Memory B cell (primary cell): ENCODE measurements at regions not wholly inside any gene's neighbourhood (a gene's known extent, or its start where the extent isn't known, plus 50 kb on each side); places are given as distances from the start of the nearest gene placed in this dataset.

Experiments
- ATAC-seq: fragments of 150-1000 bp; cut with Tn5 transposase; 2 replicates; pipeline ENCODE4 v1.10.0; 2021; ENCODE audit warnings: low read depth, mild to moderate bottlenecking, moderate library complexity
- DNase-seq, 2 donors: peaks; one replicate each; pipeline ENCODE4 v3.0.0; 2022; ENCODE audit warnings: low spot score in 2 of 2
- H3K27ac Mint-ChIP-seq: one replicate; pipeline ENCODE4 v1.8.0; 2022; ENCODE audit warnings: mild to moderate bottlenecking, moderate library complexity, mixed read lengths
- H3K27me3 Mint-ChIP-seq: one replicate; pipeline ENCODE4 v1.8.0; 2022; ENCODE audit warnings: mixed read lengths
- H3K36me3 Mint-ChIP-seq: one replicate; pipeline ENCODE4 v1.8.0; 2022; ENCODE audit warnings: mild to moderate bottlenecking, mixed read lengths
- H3K4me1 Mint-ChIP-seq: one replicate; pipeline ENCODE4 v1.8.0; 2022; ENCODE audit warnings: mixed read lengths
- H3K4me3 Mint-ChIP-seq: one replicate; pipeline ENCODE4 v1.8.0; 2022; ENCODE audit warnings: mild to moderate bottlenecking, moderate library complexity, mixed read lengths
- H3K9me3 Mint-ChIP-seq: one replicate; pipeline ENCODE4 v1.8.0; 2022; ENCODE audit warnings: mixed read lengths

DNA sequence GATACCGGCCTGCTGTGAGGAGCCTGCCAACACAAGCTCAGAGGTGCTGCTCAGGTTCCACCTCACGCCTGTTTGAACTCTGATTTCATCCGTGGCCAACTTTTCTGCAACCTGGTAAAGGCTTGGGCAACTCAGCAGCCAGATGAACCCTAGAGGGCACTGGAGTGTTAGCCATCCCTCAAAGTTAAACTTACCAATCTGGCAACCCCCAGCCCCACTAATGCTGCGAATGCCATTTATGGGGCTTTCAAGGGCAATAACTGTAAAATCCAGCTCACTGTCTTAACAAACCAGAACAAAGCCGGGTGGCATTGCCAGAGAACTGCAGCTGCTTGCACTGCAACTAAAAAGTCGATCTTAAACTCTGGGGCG, 105.5 kb downstream of the AXIN2 start:
- Mint-ChIP-seq H3K27ac (no peak overlapping the region), H3K9me3 (peaks cover 7% of the 10 kb centered on the region), H3K4me3 (no peak overlapping the region), H3K4me1 (no peaks in the 10 kb centered on the region), H3K27me3 (peaks cover 7% of the 10 kb centered on the region), H3K36me3 (no peaks in the 10 kb centered on the region)
- ATAC-seq (no peak), DNase-seq (no peak)

DNA sequence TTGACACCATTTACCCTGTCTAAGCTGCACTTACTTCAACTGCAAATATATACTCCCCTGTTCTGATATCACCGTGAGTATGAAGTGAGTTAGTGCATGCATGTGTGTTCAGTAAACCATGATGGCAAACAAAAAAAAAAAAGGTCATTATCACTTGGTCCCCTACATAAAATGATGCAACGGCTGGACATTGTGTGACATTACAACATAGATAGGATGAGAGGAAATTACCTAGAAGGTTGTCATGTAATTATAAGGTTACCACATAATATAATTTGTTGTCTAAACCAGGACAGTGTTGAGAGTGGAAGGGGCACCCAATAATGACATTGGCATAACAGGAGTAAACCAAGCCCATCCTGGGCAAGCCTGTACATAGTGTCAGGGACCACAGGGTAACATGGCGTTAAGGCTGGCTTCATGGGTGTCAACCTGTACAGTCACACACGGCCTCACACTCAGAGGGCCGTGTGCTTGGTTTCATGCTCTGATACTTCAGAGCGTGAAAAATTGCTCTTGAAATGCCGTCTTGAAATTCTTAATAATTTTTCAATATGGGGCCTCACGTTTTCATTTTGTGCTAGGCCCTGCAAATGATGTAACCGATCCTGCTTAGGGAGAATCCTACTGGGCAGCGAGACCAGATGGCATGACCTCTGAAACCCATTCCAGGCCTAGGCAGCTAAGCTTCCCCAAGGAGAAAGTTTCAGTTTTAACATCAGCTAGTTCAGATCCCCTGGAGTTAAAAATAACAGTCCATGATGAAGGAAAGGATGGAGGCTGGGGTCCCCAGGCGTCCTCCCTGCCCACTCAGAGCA, 106.1 kb downstream of the AXIN2 start:
- ATAC-seq, result no peak
- Mint-ChIP-seq H3K27ac (no peak overlapping the region), H3K36me3 (no peaks in the 10 kb centered on the region), H3K27me3 (peaks cover 7% of the 10 kb centered on the region), H3K4me1 (no peaks in the 10 kb centered on the region), H3K9me3 (peaks cover 9% of the 10 kb centered on the region), H3K4me3 (no peak overlapping the region)
- DNase-seq, result no peak

DNA sequence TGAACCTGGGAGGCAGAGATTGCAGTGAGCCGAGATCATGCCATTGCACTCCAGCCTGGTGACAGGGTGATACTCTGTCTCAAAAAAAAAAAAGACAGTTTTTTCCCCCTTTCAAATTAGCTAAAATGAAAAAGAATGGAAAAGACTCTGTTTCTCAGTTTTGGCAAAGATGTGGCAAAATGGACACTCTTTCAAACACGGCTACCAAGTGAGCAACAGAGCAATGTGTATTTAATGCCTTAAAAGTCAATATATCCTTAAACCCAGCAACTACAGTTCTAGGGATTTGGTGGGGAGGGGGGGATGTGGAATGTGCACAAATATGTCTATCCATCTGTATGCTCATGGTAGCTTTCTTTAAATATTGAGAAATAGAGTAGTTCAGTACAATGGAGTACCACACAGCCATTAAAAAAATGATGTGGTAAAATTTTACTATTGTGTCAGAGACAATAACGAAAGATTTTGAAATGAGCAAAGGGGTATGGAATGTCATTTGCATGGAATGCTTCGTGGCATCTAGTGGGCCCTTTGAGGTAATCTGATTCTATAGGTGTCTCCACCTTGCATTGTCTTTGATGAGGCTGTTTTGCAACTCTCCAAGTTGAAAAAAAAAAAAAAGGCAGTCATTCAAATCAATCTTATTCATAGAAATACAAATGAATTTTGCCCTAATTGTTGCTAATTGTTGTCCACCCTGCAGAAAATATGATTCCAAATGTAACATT, 108.1 kb downstream of the AXIN2 start:
- H3K27me3 Mint-ChIP-seq, result peaks cover 7% of the 10 kb centered on the region

GRCh38 chr17:65449495-65449894, 112.0 kb downstream of the AXIN2 start:
- no peak for DNase-seq
- H3K4me1 Mint-ChIP-seq, result no peaks in the 10 kb centered on the region
- H3K36me3 Mint-ChIP-seq, result no peaks in the 10 kb centered on the region
- no peak overlapping the region for H3K27ac Mint-ChIP-seq
- no peak overlapping the region for H3K4me3 Mint-ChIP-seq
- peaks cover 9% of the 10 kb centered on the region for H3K9me3 Mint-ChIP-seq
- H3K27me3 Mint-ChIP-seq, result peaks cover 14% of the 10 kb centered on the region
- ATAC-seq, result no peak

More for the DNA sequence above, 108.1 kb downstream of the AXIN2 start:
- peaks cover 9% of the 10 kb centered on the region for H3K9me3 Mint-ChIP-seq
- no peak for ATAC-seq
- no peak overlapping the region for H3K27ac Mint-ChIP-seq
- no peak for DNase-seq
- no peaks in the 10 kb centered on the region for H3K36me3 Mint-ChIP-seq
- H3K4me1 Mint-ChIP-seq, result no peaks in the 10 kb centered on the region
- H3K4me3 Mint-ChIP-seq, result no peak overlapping the region

GRCh38 chr17:65447823-65448222, 113.6 kb downstream of the AXIN2 start:
- no peak overlapping the region for H3K4me3 Mint-ChIP-seq
- no peak overlapping the region for H3K27ac Mint-ChIP-seq
- peaks cover 10% of the 10 kb centered on the region for H3K9me3 Mint-ChIP-seq
- no peaks in the 10 kb centered on the region for H3K4me1 Mint-ChIP-seq
- H3K36me3 Mint-ChIP-seq, result no peaks in the 10 kb centered on the region
- H3K27me3 Mint-ChIP-seq, result peaks cover 16% of the 10 kb centered on the region
- ATAC-seq (no peak), DNase-seq (no peak)

GRCh38 chr17:65446838-65447526, 114.5 kb downstream of the AXIN2 start:
- Mint-ChIP-seq H3K27ac (no peak overlapping the region), H3K36me3 (no peaks in the 10 kb centered on the region), H3K4me1 (no peaks in the 10 kb centered on the region), H3K27me3 (peaks cover 11% of the 10 kb centered on the region), H3K4me3 (no peak overlapping the region), H3K9me3 (peaks cover 8% of the 10 kb centered on the region)
- DNase-seq (no peak), ATAC-seq (no peak)

DNA sequence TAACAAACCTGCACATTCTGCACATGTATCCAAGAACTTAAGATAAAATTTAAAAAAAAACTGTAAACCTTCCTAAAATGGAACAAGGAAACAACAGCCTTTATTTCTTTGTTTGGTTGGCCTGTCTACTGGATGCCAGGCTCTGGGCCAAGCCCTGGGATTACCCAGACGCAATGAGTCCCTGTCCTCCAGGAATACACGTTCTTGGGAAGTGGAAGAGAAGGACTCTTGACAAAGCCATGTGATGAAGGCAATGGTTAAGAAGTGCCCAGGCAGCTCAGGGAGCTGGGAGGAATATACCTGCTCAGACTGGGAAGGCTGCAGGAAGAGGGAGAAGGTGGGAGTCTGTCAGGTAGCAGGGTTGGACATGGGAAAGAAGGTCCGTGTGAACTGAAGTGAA, 115.4 kb downstream of the AXIN2 start:
- peaks cover 4% of the 10 kb centered on the region for H3K9me3 Mint-ChIP-seq
- peaks cover 11% of the 10 kb centered on the region for H3K27me3 Mint-ChIP-seq
- H3K36me3 Mint-ChIP-seq, result no peaks in the 10 kb centered on the region
- H3K4me3 Mint-ChIP-seq, result no peak overlapping the region
- H3K27ac Mint-ChIP-seq, result no peak overlapping the region
- ATAC-seq (no peak), DNase-seq (no peak)
- no peaks in the 10 kb centered on the region for H3K4me1 Mint-ChIP-seq

- no peaks in the 10 kb centered on the region for H3K4me1 Mint-ChIP-seq
- H3K27me3 Mint-ChIP-seq, result peaks cover 14% of the 10 kb centered on the region
- ATAC-seq (no peak), DNase-seq (no peak)
- H3K27ac Mint-ChIP-seq, result no peak overlapping the region
- no peaks in the 10 kb centered on the region for H3K36me3 Mint-ChIP-seq
- H3K9me3 Mint-ChIP-seq, result peaks cover 1% of the 10 kb centered on the region
- H3K4me3 Mint-ChIP-seq, result no peak overlapping the region
These were observed 117.4 kb downstream of the AXIN2 start for GRCh38 chr17:65444049-65444448.

DNA sequence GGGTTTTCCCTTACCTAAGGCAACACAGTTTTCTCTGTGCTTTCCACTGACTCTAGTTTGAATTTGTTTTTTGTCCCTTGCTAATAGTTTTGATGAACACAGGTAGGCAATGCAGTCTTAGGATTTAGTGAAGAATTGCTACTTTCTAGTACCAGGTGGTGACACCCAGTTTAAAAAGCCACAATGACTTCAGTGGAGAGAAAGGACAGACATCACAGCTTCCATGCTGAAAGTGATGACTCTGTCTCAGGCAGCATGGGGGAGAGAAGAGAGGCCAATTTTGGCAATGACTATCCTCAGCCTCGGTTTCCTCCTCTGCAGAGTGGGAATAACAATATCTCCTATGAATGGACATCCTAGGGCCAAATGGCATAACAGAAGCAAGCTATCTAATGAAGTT, 118.8 kb downstream of the AXIN2 start:
- ATAC-seq, result no peak
- peaks cover 14% of the 10 kb centered on the region for H3K27me3 Mint-ChIP-seq
- no peaks in the 10 kb centered on the region for H3K36me3 Mint-ChIP-seq
- no peak overlapping the region for H3K27ac Mint-ChIP-seq
- peaks cover 1% of the 10 kb centered on the region for H3K9me3 Mint-ChIP-seq
- DNase-seq, result no peak
- no peaks in the 10 kb centered on the region for H3K4me1 Mint-ChIP-seq
- no peak overlapping the region for H3K4me3 Mint-ChIP-seq

DNA sequence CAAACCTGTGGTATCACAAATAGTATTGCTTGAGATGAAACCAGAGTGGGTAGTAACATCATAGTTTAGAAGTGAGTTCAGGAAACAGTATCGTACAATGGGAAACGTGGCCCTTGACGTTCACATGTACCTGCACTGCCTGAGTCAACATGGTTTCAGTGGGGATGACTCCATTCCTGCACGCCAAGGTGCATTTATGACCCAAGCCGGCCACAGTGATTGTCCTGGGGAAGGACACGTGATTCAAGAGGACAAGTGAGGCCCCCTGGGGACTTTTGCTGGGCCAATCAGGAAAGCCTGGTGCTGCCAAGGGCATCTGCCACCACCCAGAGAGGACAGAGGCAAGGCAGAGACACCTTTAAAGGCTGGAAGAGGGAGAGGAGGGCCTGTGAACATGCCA, 119.2 kb downstream of the AXIN2 start:
- Mint-ChIP-seq H3K27me3 (peaks cover 12% of the 10 kb centered on the region), H3K4me1 (no peaks in the 10 kb centered on the region)

DNA sequence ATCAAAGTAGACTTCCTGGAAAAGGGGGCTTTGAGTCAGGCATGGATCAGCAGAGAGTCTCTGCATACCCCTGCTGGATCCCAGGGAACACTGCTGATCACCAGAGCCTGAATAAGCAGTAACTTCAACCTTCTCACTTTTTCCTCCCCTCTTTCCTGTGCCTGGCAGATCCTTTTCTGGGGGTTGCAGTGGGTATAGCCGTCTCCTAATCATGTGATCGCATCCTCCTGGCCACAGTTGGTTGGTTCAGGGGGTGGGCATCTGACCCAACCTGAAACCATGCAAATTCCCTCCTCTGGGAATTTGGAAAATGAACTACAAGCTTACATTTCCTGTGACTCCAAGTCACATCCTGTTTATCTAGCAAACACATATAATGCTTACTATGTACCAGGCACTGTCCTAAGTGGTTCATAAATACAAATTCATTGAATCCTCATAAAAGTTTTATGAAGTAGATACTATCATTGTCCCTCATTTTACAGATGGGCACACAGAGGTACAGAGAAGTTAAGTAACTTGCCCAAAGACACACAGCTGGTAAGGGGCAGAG, 120.3 kb downstream of the AXIN2 start:
- no peaks in the 10 kb centered on the region for H3K36me3 Mint-ChIP-seq
- ATAC-seq (no peak), DNase-seq (no peak)
- no peaks in the 10 kb centered on the region for H3K4me1 Mint-ChIP-seq
- H3K27ac Mint-ChIP-seq, result no peak overlapping the region
- no peak overlapping the region for H3K4me3 Mint-ChIP-seq
- H3K9me3 Mint-ChIP-seq, result peaks cover 1% of the 10 kb centered on the region
- H3K27me3 Mint-ChIP-seq, result peaks cover 9% of the 10 kb centered on the region

More for the DNA sequence above, 119.2 kb downstream of the AXIN2 start:
- ATAC-seq (no peak), DNase-seq (no peak)
- no peak overlapping the region for H3K27ac Mint-ChIP-seq
- H3K36me3 Mint-ChIP-seq, result no peaks in the 10 kb centered on the region
- peaks cover 1% of the 10 kb centered on the region for H3K9me3 Mint-ChIP-seq
- H3K4me3 Mint-ChIP-seq, result no peak overlapping the region

- peaks cover 5% of the 10 kb centered on the region for H3K27me3 Mint-ChIP-seq
- H3K4me3 Mint-ChIP-seq, result no peak overlapping the region
- H3K36me3 Mint-ChIP-seq, result no peaks in the 10 kb centered on the region
- H3K9me3 Mint-ChIP-seq, result no peaks in the 10 kb centered on the region
- DNase-seq, result no peak
- H3K4me1 Mint-ChIP-seq, result no peaks in the 10 kb centered on the region
- no peak overlapping the region for H3K27ac Mint-ChIP-seq
- ATAC-seq, result no peak
These were observed 122.6 kb downstream of the AXIN2 start for GRCh38 chr17:65438708-65439294.

DNA sequence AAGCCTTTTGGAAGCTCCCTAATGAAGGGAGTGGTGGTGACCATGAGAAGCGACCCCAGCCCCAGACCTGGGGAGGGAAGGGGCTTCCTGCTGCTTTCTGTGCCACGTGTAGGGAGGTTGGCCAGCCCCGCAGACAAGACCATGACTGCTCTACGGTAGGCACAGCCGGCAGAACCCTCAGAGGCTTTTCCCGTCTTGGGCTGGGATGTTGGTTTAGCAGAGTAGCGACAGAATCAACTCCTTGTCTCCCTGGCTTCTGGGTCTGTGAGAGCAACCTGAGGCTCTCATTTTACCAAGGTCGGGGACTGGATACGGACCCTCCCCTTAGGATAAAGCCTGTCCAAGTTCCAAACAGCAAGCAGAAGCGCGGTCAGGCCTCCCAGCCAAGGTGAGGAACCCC, 123.3 kb downstream of the AXIN2 start:
- Mint-ChIP-seq H3K4me3 (no peak overlapping the region), H3K36me3 (no peaks in the 10 kb centered on the region), H3K9me3 (peaks cover 2% of the 10 kb centered on the region), H3K4me1 (no peaks in the 10 kb centered on the region), H3K27me3 (peaks cover 5% of the 10 kb centered on the region), H3K27ac (no peak overlapping the region)
- ATAC-seq (no peak), DNase-seq (no peak)

- H3K4me3 Mint-ChIP-seq, result no peak overlapping the region
- H3K9me3 Mint-ChIP-seq, result peaks cover 4% of the 10 kb centered on the region
- DNase-seq (no peak), ATAC-seq (no peak)
- H3K36me3 Mint-ChIP-seq, result no peaks in the 10 kb centered on the region
- H3K27ac Mint-ChIP-seq, result no peak overlapping the region
- H3K27me3 Mint-ChIP-seq, result peaks cover 5% of the 10 kb centered on the region
- no peaks in the 10 kb centered on the region for H3K4me1 Mint-ChIP-seq
These were observed 124.6 kb downstream of the AXIN2 start for GRCh38 chr17:65436871-65437270.
